HG03469 (cell line): ENCODE measurements at regions not wholly inside any gene's neighbourhood (a gene's known extent, or its start where the extent isn't known, plus 50 kb on each side); places are given as distances from the start of the nearest gene placed in this dataset.
"Not testable (repeated sequence)": the region's sequence is repeated elsewhere in the genome, so short reads cannot be mapped to it uniquely, and the experiment has no call there.

Source experiments
- ATAC-seq: cut with Tn5 transposase; IDR thresholded peaks from one replicate; pipeline ENCODE4 v1.9.1; 2021; ENCODE audit warnings: mild to moderate bottlenecking, moderate library complexity, moderate number of reproducible peaks; ENCODE audit not compliant: unreplicated experiment

DNA sequence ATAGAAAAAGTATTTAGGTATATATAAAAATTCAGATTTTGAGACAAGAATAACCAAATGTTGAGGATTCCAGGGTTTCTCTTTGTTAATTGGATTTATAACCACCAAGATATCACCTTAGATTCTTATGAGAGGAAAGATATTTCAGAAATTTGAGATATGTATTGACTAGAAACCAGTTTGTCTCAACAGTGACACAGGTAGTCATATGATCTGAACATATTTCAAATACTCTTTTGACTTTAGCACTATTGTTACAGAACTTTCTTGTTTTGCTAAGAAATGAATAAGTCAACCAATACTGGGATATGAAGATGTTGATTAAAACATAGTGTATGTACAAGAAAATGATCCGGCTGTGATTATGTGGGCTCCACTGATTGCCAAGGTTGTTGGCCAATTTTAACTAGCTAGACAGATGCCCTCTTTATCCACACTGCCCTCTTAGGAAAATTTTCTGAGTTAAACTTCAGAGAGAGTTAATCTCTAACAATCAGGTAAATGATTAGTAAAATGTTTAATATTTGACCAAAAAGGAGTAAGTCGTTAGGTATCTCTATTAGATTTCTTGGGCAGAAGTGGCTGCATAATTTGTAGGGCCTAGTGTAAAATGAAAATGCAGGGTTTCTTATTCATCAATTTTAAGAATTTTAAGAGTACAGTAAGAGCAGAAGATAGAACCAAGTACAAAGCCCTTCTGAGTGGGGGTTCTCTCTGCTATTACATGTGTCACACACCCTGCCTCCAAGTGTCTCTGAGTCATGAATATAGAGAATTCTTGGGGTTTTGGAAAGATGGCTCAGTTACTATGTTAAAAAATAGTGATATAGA, 376.0 kb downstream of the TFEC start:
- ATAC-seq: no peak

DNA sequence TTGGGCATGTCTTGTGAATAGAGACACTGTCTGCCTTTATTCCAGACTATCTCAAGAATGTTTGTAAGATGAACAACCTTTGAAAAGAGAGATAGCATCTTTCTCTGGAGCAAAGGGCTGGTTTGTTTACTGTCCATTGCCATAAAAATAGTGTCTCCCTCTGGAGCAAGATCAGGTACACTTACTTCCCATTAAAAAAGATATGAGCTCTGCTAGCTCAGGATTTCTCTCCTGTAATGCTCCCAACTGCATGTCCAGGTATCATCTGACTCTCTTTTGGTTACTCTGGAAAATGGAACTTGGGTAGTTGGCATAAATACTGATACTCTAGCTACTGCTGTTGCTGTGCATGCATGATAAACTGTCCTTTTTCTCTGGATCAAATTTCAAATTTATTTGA, 381.1 kb downstream of the TFEC start:
- no peak for ATAC-seq

DNA sequence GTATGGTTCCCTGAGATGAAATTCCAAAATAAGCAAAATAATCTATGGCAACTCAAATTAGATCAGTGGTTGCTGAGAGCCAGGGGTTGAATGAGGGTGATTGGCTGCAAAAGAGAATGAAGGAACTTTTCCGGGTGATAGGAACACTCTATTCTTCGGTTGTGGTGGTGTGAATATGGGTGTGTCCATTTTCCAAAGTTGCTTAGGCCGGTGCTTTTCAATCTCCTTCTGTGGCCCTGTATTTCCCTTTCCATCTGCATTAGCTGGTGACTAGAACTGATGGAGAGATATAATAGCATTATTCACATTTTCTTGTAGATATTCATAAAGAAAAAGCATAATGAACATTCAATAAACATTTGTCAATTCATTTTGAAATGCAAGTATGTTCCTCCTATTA, 382.9 kb downstream of the TFEC start:
- ATAC-seq: no peak

- ATAC-seq: no peak
Measured at GRCh38 chr7:115642194-115642593, 388.4 kb downstream of the TFEC start.

GRCh38 chr7:115638853-115639252, 391.7 kb downstream of the TFEC start:
- ATAC-seq: no peak

GRCh38 chr7:115637128-115637527, 393.4 kb downstream of the TFEC start:
- ATAC-seq: no peak

- ATAC-seq: no peak
Measured at GRCh38 chr7:115635876-115636275, 394.7 kb downstream of the TFEC start.

DNA sequence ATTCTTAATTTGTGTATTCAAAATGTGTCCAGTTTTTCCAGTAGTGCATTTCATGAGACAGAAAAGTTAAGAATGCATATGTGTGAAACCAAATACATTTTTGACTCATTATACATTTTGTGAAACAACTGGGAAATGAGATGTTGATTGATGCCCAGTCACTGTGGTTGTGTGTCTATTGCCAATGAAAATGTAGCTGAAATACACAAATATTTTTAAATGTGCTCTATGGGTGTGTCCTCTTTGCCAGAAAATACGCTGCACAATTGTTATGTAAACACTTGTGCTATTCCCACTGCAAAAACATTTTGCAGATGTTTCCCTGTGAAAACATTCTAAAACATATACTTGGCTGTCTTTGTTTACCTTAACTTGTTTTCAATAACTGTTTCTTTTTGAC, 395.2 kb downstream of the TFEC start:
- no peak for ATAC-seq

DNA sequence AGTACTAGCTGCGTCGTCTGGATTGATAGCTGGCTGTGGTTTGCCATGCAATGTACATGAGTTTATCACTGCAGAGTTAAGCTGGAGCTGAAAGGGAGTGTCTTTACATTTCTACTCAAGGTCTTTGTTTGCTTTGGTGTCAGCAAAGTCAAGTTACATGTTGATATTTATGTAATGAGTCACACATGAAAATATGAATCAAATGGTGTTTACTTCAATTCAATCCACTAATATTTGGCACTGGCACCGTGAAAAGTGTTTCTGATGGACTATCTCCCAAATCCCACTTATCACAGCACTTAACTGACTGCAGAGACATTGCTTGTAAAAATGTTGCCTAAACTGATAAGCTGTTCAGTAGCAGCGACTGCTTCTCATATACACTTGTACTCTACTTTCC, 395.9 kb downstream of the TFEC start:
- ATAC-seq: no peak

GRCh38 chr7:115632636-115633035, 397.9 kb downstream of the TFEC start:
- ATAC-seq: no peak

DNA sequence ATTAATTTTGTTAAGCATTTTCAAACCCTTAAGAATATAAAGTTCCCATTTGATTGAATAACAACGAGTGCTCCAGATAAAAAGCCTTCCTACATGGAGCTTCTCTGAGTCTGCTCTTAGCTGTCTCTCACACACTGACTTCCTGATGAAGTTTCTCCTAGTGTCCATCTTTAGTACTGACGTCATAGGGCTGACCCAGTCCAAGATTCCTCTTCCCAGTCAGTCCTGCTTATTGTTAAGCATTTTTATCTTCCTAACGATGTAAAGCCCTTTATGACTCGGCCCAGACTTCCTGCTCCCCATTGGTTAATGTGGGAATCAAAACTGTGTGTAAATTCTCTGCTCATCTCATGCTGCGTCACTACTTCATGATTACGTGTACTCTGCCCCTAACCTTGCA, 398.8 kb downstream of the TFEC start:
- no peak for ATAC-seq

DNA sequence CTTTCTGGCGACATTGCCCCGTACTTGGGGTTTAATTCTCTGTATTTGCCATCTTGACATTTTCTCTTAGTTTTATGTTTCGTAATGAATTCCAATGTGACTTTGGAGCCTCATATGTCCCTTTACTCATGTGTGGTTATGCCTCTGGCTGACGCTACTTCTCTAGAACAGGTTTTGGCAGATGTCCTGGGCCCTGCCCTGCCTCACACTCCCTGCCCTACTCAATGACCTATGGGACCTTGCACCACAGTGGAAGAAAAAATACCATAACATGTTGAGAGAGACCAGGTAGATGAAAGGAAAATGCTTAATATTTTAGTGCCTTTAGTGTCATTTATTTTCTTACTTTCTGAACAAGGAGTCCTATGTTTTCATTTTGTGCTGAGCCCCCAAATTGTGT, 400.5 kb downstream of the TFEC start:
- no peak for ATAC-seq

- ATAC-seq: no peak
Measured at GRCh38 chr7:115618676-115619075, 411.9 kb downstream of the TFEC start.

DNA sequence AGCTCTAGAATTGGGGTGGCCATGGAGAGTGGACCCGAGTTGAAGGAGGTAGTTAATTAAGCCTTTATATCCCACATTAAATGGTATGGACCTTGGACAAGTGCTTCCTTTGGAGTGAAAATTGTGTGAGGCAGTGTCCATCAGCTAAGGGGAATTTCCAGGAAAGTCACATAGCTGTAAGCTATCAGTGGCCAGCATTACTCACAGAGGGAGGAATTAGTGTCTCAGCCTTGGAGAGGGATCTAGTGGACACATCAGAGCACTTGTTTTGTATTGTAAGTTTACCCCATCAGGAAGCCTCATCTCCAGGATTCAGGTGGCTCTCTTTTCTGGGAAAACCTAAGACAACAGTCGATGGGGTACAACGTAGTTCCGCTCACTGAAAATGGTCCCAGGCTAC, 416.7 kb downstream of the TFEC start:
- ATAC-seq: no peak

GRCh38 chr7:115603416-115603815, 427.1 kb downstream of the TFEC start:
- no peak for ATAC-seq

DNA sequence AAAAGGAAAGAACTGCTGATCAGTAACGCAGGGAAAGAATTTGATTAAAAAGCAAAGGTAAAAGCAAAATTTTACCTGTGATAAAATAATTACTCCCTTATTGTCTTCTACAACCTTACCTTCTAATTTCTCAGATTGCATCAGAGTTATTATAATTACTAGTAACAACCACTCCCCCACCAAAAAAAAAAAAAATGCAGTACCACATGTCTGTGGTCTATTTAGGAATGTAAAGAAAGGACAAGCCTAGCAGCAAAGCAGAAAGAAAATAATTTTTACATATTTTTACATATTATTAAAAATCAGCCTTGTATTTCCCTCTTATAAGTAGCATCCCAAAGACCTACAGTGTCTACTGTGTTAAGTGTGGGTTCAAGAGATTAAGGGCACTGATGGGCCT, 430.4 kb downstream of the TFEC start:
- ATAC-seq: no peak

- not testable (repeated sequence) for ATAC-seq
Measured at GRCh38 chr7:115599184-115599583, 431.4 kb downstream of the TFEC start.

- not testable (repeated sequence) for ATAC-seq
Measured at GRCh38 chr7:115597220-115597619, 433.3 kb downstream of the TFEC start.

DNA sequence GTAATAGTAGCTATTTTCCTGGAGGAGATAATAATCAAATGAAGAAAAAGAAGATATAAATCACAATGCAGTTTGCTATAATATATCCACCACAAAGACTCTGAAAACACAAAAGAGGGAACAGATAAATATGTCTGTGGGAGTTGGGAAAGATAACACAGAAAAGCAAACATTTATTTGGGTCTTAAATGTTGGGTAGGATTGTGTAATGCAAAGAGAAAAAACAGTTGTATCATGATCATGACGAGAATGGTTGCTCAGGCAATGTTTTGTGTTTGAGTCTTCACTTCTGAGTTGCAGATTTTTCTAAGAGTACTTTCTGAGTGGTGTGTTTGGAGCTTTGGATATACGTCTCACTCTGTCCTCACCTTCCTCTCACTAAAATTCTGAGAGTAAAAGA, 437.5 kb downstream of the TFEC start:
- ATAC-seq: no peak

GRCh38 chr7:115585015-115585718, 445.4 kb downstream of the TFEC start:
- ATAC-seq: no peak

GRCh38 chr7:115582956-115583355, 447.6 kb downstream of the TFEC start:
- ATAC-seq: no peak

GRCh38 chr7:115578576-115578975, 452.0 kb downstream of the TFEC start:
- ATAC-seq: no peak
